ENCODE measurements at regions not wholly inside any gene's neighbourhood (a gene's known extent, or its start where the extent isn't known, plus 50 kb on each side); places are given as distances from the start of the nearest gene placed in this dataset.

GRCh38 chr13:33919120-33919519 lies 101.2 kb downstream of the RFC3 start (continued):
- TF ChIP-seq ZNF529 (tag by site-specific recombination; IDR thresholded peaks at IDR 0.05; ENCODE audit: insufficient replicate concordance) (no peak), ZNF223 (tag by site-specific recombination; IDR thresholded peaks at IDR 0.05) (no peak), ZFP3 (tag by site-specific recombination; IDR thresholded peaks at IDR 0.05; ENCODE audit: low read depth) (no peak)

- Histone ChIP-seq H3K9me3 (ENCODE audit: control insufficient read depth, insufficient read depth, low read depth, low read length) (no peaks in the 10 kb centered on the region), H3K27ac (ENCODE audit: extremely low read depth, low read depth, low read length) (no peak overlapping the region), H3K4me3 (ENCODE audit: low read depth, low read length) (no peak overlapping the region), H3K36me3 (ENCODE audit: control insufficient read depth in 2 of 2, insufficient read depth in 1 of 2, low read length in 2 of 2) (no peaks in the 10 kb centered on the region), H3K4me1 (ENCODE audit: control insufficient read depth, insufficient read depth, low read length) (no peaks in the 10 kb centered on the region)
- POLR2A ChIA-PET, result no interaction called here
- TF ChIP-seq PRDM10 (tag by site-specific recombination; IDR thresholded peaks at IDR 0.05) (no peak), HIC1 (tag by site-specific recombination; IDR thresholded peaks at IDR 0.05) (no peak), ZNF785 (tag by site-specific recombination; IDR thresholded peaks at IDR 0.05) (no peak), ZNF518A (tag by site-specific recombination; conservative IDR thresholded peaks at IDR 0.05; ENCODE audit: low read depth) (no peak), ZNF837 (tag by site-specific recombination; IDR thresholded peaks at IDR 0.05) (no peak), ZNF175 (tag by site-specific recombination; IDR thresholded peaks at IDR 0.05) (no peak), TCF7L2 (IDR thresholded peaks at IDR 0.05; ENCODE audit: borderline replicate concordance, low read depth, low read length) (no peak)
- CTCF ChIA-PET, result no interaction called here
Observed at GRCh38 chr13:33925563-33925962, 107.6 kb downstream of the RFC3 start.

GRCh38 chr13:33927315-33927714 lies 109.4 kb downstream of the RFC3 start:
- Histone ChIP-seq H3K9me3 (ENCODE audit: control insufficient read depth, insufficient read depth, low read depth, low read length) (no peaks in the 10 kb centered on the region), H3K4me1 (ENCODE audit: control insufficient read depth, insufficient read depth, low read length) (no peaks in the 10 kb centered on the region), H3K36me3 (ENCODE audit: control insufficient read depth in 2 of 2, insufficient read depth in 1 of 2, low read length in 2 of 2) (no peaks in the 10 kb centered on the region), H3K4me3 (ENCODE audit: low read depth, low read length) (no peak overlapping the region), H3K27ac (ENCODE audit: extremely low read depth, low read depth, low read length) (no peak overlapping the region)
- ChIA-PET POLR2A (no interaction called here), CTCF (interaction anchor here (0.5 to 0.6 kb wide), 2 partner anchors 148 to 1094 kb away, joined by 3 read pairs; no protein-coding TSS in a partner anchor)
- TF ChIP-seq ZBTB20 (tag by site-specific recombination; IDR thresholded peaks at IDR 0.05) (no peak), PRDM2 (tag by site-specific recombination; IDR thresholded peaks at IDR 0.05; ENCODE audit: borderline replicate concordance) (no peak), ZSCAN16 (tag by site-specific recombination; IDR thresholded peaks at IDR 0.05) (no peak), ZNF433 (tag by site-specific recombination; IDR thresholded peaks at IDR 0.05; ENCODE audit: low read depth) (no peak), ZNF146 (tag by site-specific recombination; IDR thresholded peaks at IDR 0.05) (no peak), ZSCAN23 (tag by site-specific recombination; IDR thresholded peaks at IDR 0.05) (no peak)
